Prostate gland (tissue), 2 donors: ENCODE measurements at regions not wholly inside any gene's neighbourhood (a gene's known extent, or its start where the extent isn't known, plus 50 kb on each side); places are given as distances from the start of the nearest gene placed in this dataset.

Experiments used
- DNase-seq: peaks from one replicate; pipeline ENCODE4 v3.0.0-alpha.2; 2019; ENCODE audit warnings: low spot score
- H3K27ac ChIP-seq, 2 donors: fragments of 200-600 bp; sonication (generic); 2 replicates each; pipeline ENCODE4 v1.5.1; 2017 to 2019
- H3K27me3 ChIP-seq: fragments of 200-600 bp; sonication (generic); replicated peaks from 2 replicates; pipeline ENCODE4 v1.5.1; 2019; ENCODE audit not compliant: insufficient read depth
- H3K36me3 ChIP-seq, 2 donors: fragments of 200-600 bp; sonication (generic); 1 replicate in 1 of 2; 2 replicates in 1 of 2; pipeline versions ENCODE4 v1.5.1 to v1.8.1; 2017 to 2019
- H3K4me1 ChIP-seq: fragments of 200-600 bp; sonication (generic); replicated peaks from 2 replicates; pipeline ENCODE4 v1.5.1; 2019
- H3K4me3 ChIP-seq, 2 donors: fragments of 200-600 bp; sonication (generic); 2 replicates each; pipeline ENCODE4 v1.5.1; 2017 to 2019
- H3K9me3 ChIP-seq: fragments of 200-600 bp; sonication (generic); 2 replicates; pipeline ENCODE4 v1.5.1; 2017
- CTCF ChIP-seq, 4 experiments: fragments of 200-600 bp in 2 of 4; fragments of 450-650 bp in 2 of 4; sonication (generic) in 2 of 4; IDR thresholded peaks; 1 replicate in 3 of 4; 2 replicates in 1 of 4; pipeline ENCODE4 v1.5.1; 2016 to 2019; ENCODE audit warnings: antibody characterized with exemption in 4 of 4, mild to moderate bottlenecking in 2 of 4, moderate library complexity in 2 of 4
- POLR2A ChIP-seq: fragments of 450-650 bp; IDR thresholded peaks from one replicate; pipeline ENCODE4 v1.6.1; 2016; ENCODE audit warnings: antibody characterized with exemption, mild to moderate bottlenecking
- POLR2AphosphoS5 ChIP-seq: sonication (generic); formaldehyde crosslinking; IDR thresholded peaks from one replicate; pipeline ENCODE4 v1.6.1; 2017; ENCODE audit warnings: antibody characterized with exemption
- WGBS: methylation state at CpG from one replicate; pipeline ENCODE4 v1.1.5; 2018; 5-methylcytosine and 5-hydroxymethylcytosine counted together
- intact Hi-C: fragments of 100-400 bp; cut with DNase I; formaldehyde crosslinking; loops from one replicate; pipeline ENCODE4 v1.14.2; 2022

- H3K4me1 ChIP-seq, result no peaks in the 10 kb centered on the region
- no peak for DNase-seq
- H3K4me3 ChIP-seq, result no peak overlapping the region
- H3K9me3 ChIP-seq, result no peaks in the 10 kb centered on the region
- no peak for TF ChIP-seq POLR2AphosphoS5
- no peak for TF ChIP-seq POLR2A
- no peak for TF ChIP-seq CTCF (IDR thresholded peaks at IDR 0.05)
- no peak overlapping the region for H3K27ac ChIP-seq
- H3K27me3 ChIP-seq, result no peaks in the 10 kb centered on the region
- intact Hi-C loops, result no loop called here
- WGBS, result 61% methylated on average over 18 of the region's 18 CpGs
- H3K36me3 ChIP-seq, result no peaks in the 10 kb centered on the region
These were observed 373.0 kb downstream of the CTTN start for GRCh38 chr11:70771099-70771885.

- Histone ChIP-seq H3K4me3 (no peak overlapping the region), H3K36me3 (no peaks in the 10 kb centered on the region), H3K4me1 (no peaks in the 10 kb centered on the region), H3K27ac (no peak overlapping the region), H3K9me3 (no peaks in the 10 kb centered on the region), H3K27me3 (no peaks in the 10 kb centered on the region)
- 93% methylated on average over 8 of the region's 8 CpGs for WGBS
- DNase-seq, result no peak
- TF ChIP-seq CTCF (IDR thresholded peaks at IDR 0.05), result no peak
- no peak for TF ChIP-seq POLR2AphosphoS5
- TF ChIP-seq POLR2A, result no peak
- intact Hi-C loops, result no loop called here
These were observed 374.6 kb downstream of the CTTN start for GRCh38 chr11:70772950-70773349.

- intact Hi-C loops, result no loop called here
- no peak for TF ChIP-seq CTCF (IDR thresholded peaks at IDR 0.05)
- no peak for TF ChIP-seq POLR2AphosphoS5
- no peak for TF ChIP-seq POLR2A
- Histone ChIP-seq H3K9me3 (no peaks in the 10 kb centered on the region), H3K4me3 (no peak overlapping the region), H3K27ac (no peak overlapping the region), H3K4me1 (no peaks in the 10 kb centered on the region), H3K36me3 (no peaks in the 10 kb centered on the region), H3K27me3 (no peaks in the 10 kb centered on the region)
- WGBS, result 86% methylated on average over 12 of the region's 12 CpGs
- DNase-seq, result no peak
These were observed 377.2 kb downstream of the CTTN start for GRCh38 chr11:70775386-70776075.

- Histone ChIP-seq H3K9me3 (no peaks in the 10 kb centered on the region), H3K27me3 (no peaks in the 10 kb centered on the region), H3K36me3 (no peaks in the 10 kb centered on the region), H3K4me3 (no peak overlapping the region), H3K27ac (no peak overlapping the region), H3K4me1 (no peaks in the 10 kb centered on the region)
- TF ChIP-seq POLR2A (no peak), POLR2AphosphoS5 (no peak), CTCF (IDR thresholded peaks at IDR 0.05) (no peak)
- intact Hi-C loops, result no loop called here
- DNase-seq, result no peak
These were observed 378.7 kb downstream of the CTTN start for GRCh38 chr11:70776914-70777532.
